SK-N-SH (cell line): ENCODE measurements at regions not wholly inside any gene's neighbourhood (a gene's known extent, or its start where the extent isn't known, plus 50 kb on each side); places are given as distances from the start of the nearest gene placed in this dataset.

ENCODE experiments used
- EP300 ChIP-seq, 2 experiments: IDR thresholded peaks; 2 replicates each; pipeline versions ENCODE4 v1.4.0 to v1.6.1; 2012; ENCODE audit warnings: borderline replicate concordance in 1 of 2, low read depth in 1 of 2, low read length in 1 of 2
- GABPA ChIP-seq: IDR thresholded peaks from 2 replicates; pipeline ENCODE4 v1.4.0; 2012; ENCODE audit warnings: low read depth, mild to moderate bottlenecking
- MAX ChIP-seq: IDR thresholded peaks from 2 replicates; pipeline ENCODE4 v1.4.0; 2012; ENCODE audit warnings: low read depth
- NRF1 ChIP-seq: IDR thresholded peaks from 2 replicates; pipeline ENCODE4 v1.6.1; 2012; ENCODE audit warnings: low read depth, mild to moderate bottlenecking, low read length
- RAD21 ChIP-seq: IDR thresholded peaks from 2 replicates; pipeline ENCODE4 v1.6.1; 2012; ENCODE audit warnings: mild to moderate bottlenecking, low read length
- RCOR1 ChIP-seq: fragments of 150-350 bp; IDR thresholded peaks from 2 replicates; pipeline ENCODE4 v1.6.1; 2017; ENCODE audit warnings: antibody characterized with exemption, low read length
- SMC3 ChIP-seq: IDR thresholded peaks from 2 replicates; pipeline ENCODE4 v1.6.1; 2012; ENCODE audit warnings: low read depth, low read length, improper control_type of control experiment
- TAF1 ChIP-seq: IDR thresholded peaks from 2 replicates; pipeline ENCODE4 v1.6.1; 2012; ENCODE audit warnings: low read depth, mild to moderate bottlenecking, low read length, moderate library complexity, borderline replicate concordance
- YY1 ChIP-seq: IDR thresholded peaks from 2 replicates; pipeline ENCODE4 v1.4.0; 2012; ENCODE audit warnings: low read depth, mild to moderate bottlenecking
- TF ChIP-seq, protein P1 (sequence below): fragments of 200-600 bp; sonication (generic); IDR thresholded peaks from 2 replicates; pipeline ENCODE4 v1.6.1; 2017; ENCODE audit warnings: antibody characterized with exemption, mild to moderate bottlenecking, moderate library complexity
- TF ChIP-seq, protein P2 (sequence below): IDR thresholded peaks from 2 replicates; pipeline ENCODE4 v1.4.0; 2012; ENCODE audit warnings: low read depth, borderline replicate concordance

GRCh38 chr2:234374150-234374508 lies 122.8 kb downstream of the ARL4C start:
- TF ChIP-seq GABPA = no peak
- TF ChIP-seq TAF1 = no peak
- TF ChIP-seq, protein P1, sequence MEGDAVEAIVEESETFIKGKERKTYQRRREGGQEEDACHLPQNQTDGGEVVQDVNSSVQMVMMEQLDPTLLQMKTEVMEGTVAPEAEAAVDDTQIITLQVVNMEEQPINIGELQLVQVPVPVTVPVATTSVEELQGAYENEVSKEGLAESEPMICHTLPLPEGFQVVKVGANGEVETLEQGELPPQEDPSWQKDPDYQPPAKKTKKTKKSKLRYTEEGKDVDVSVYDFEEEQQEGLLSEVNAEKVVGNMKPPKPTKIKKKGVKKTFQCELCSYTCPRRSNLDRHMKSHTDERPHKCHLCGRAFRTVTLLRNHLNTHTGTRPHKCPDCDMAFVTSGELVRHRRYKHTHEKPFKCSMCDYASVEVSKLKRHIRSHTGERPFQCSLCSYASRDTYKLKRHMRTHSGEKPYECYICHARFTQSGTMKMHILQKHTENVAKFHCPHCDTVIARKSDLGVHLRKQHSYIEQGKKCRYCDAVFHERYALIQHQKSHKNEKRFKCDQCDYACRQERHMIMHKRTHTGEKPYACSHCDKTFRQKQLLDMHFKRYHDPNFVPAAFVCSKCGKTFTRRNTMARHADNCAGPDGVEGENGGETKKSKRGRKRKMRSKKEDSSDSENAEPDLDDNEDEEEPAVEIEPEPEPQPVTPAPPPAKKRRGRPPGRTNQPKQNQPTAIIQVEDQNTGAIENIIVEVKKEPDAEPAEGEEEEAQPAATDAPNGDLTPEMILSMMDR = no peak
- TF ChIP-seq EP300 (IDR thresholded peaks at IDR 0.05; ENCODE audit: borderline replicate concordance in 1 of 2, low read depth in 1 of 2, low read length in 1 of 2) = no peak
- TF ChIP-seq YY1 = no peak
- no peak for TF ChIP-seq SMC3
- no peak for TF ChIP-seq RAD21
- TF ChIP-seq NRF1 = no peak
- TF ChIP-seq, protein P2, sequence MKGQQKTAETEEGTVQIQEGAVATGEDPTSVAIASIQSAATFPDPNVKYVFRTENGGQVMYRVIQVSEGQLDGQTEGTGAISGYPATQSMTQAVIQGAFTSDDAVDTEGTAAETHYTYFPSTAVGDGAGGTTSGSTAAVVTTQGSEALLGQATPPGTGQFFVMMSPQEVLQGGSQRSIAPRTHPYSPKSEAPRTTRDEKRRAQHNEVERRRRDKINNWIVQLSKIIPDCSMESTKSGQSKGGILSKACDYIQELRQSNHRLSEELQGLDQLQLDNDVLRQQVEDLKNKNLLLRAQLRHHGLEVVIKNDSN = no peak
- no peak for TF ChIP-seq RCOR1
- TF ChIP-seq MAX = no peak
